K562 (cell line): ENCODE measurements at regions not wholly inside any gene's neighbourhood (a gene's known extent, or its start where the extent isn't known, plus 50 kb on each side); places are given as distances from the start of the nearest gene placed in this dataset.

Experiments used
- AFF1 ChIP-seq, 2 experiments: fragments of 450-650 bp; IDR thresholded peaks; 2 replicates each; pipeline ENCODE4 v1.6.1; 2018; ENCODE audit warnings: mild to moderate bottlenecking in 2 of 2, low read depth in 1 of 2; ENCODE audit not compliant: partially characterized antibody in 2 of 2
- CBFA2T3 ChIP-seq: fragments of 450-650 bp; IDR thresholded peaks from 2 replicates; pipeline ENCODE4 v1.6.1; 2017
- HNRNPK ChIP-seq: fragments of 200-400 bp; formaldehyde crosslinking; IDR thresholded peaks from one replicate; pipeline ENCODE4 v1.6.1; 2018; ENCODE audit warnings: mild to moderate bottlenecking, low read depth, low read length; ENCODE audit not compliant: poor library complexity, severe bottlenecking
- KDM1A ChIP-seq, 2 experiments: fragments of 450-650 bp; IDR thresholded peaks; 2 replicates each; pipeline ENCODE4 v1.6.1; 2016; ENCODE audit warnings: mild to moderate bottlenecking in 2 of 2
- KDM4B ChIP-seq, 2 experiments: fragments of 450-650 bp in 1 of 2; sonication (generic) in 1 of 2; IDR thresholded peaks; 2 replicates each; pipeline ENCODE4 v1.6.1; 2016 to 2017; ENCODE audit warnings: borderline replicate concordance in 2 of 2, antibody characterized with exemption in 1 of 2, low read depth in 1 of 2, mild to moderate bottlenecking in 1 of 2
- KLF13 ChIP-seq: fragments of 450-650 bp; IDR thresholded peaks from 2 replicates; pipeline ENCODE4 v1.6.1; 2016; ENCODE audit warnings: missing genetic modification characterization, low read depth, mild to moderate bottlenecking, missing compliant biosample characterization, moderate library complexity, borderline replicate concordance
- MCM3 ChIP-seq: fragments of 450-650 bp; IDR thresholded peaks from 2 replicates; pipeline ENCODE4 v1.6.1; 2016
- NR2C1 ChIP-seq, 2 experiments: fragments of 450-650 bp; IDR thresholded peaks; 2 replicates each; pipeline ENCODE4 v1.6.1; 2017; ENCODE audit warnings: mild to moderate bottlenecking in 2 of 2, antibody characterized with exemption in 1 of 2, inconsistent platforms in 1 of 2, missing compliant biosample characterization in 1 of 2, missing genetic modification characterization in 1 of 2
- PCBP2 ChIP-seq: fragments of 200-400 bp; formaldehyde crosslinking; IDR thresholded peaks from 2 replicates; pipeline ENCODE4 v1.6.1; 2018; ENCODE audit warnings: low read length, low read depth, mild to moderate bottlenecking, moderate library complexity; ENCODE audit not compliant: poor library complexity, severe bottlenecking
- PHF21A ChIP-seq: fragments of 450-650 bp; IDR thresholded peaks from 2 replicates; pipeline ENCODE4 v1.6.1; 2017; ENCODE audit warnings: low read depth, borderline replicate concordance
- POLR2H ChIP-seq: IDR thresholded peaks from 2 replicates; pipeline ENCODE4 v1.6.1; 2016; ENCODE audit warnings: missing genetic modification characterization, low read depth, mild to moderate bottlenecking, control low read depth, missing compliant biosample characterization, moderate library complexity
- RNF2 ChIP-seq: sonication (generic); IDR thresholded peaks from 2 replicates; pipeline ENCODE4 v1.6.1; 2016
- TAF15 ChIP-seq: fragments of 200-400 bp; formaldehyde crosslinking; IDR thresholded peaks from 2 replicates; pipeline ENCODE4 v1.6.1; 2017; ENCODE audit warnings: mild to moderate bottlenecking, low read depth, low read length, moderate library complexity
- TEAD2 ChIP-seq: fragments of 450-650 bp; IDR thresholded peaks from 2 replicates; pipeline ENCODE4 v1.6.1; 2016; ENCODE audit warnings: missing genetic modification characterization, control low read depth, missing compliant biosample characterization
- ZC3H11A ChIP-seq: IDR thresholded peaks from 2 replicates; pipeline ENCODE4 v1.6.1; 2012; ENCODE audit warnings: low read depth, low read length, improper control_type of control experiment
- ZFPM2 ChIP-seq: fragments of 250-450 bp; sonication (Bioruptor Pico); IDR thresholded peaks from 2 replicates; pipeline ENCODE4 v1.5.1; 2022; ENCODE audit warnings: mild to moderate bottlenecking
- ZFX ChIP-seq: sonication (generic); formaldehyde crosslinking; IDR thresholded peaks from 2 replicates; pipeline ENCODE4 v1.8.0; 2022; ENCODE audit warnings: mild to moderate bottlenecking, missing genetic modification reagents, moderate library complexity
- ZNF143 ChIP-seq: sonication (generic); formaldehyde crosslinking; IDR thresholded peaks from 2 replicates; pipeline ENCODE4 v1.9.0; 2022; ENCODE audit warnings: mild to moderate bottlenecking, missing genetic modification reagents
- ZNF3 ChIP-seq: fragments of 250-450 bp; sonication (Bioruptor Pico); IDR thresholded peaks from 2 replicates; pipeline ENCODE4 v1.5.0; 2021; ENCODE audit warnings: mild to moderate bottlenecking, moderate library complexity
- ZNF445 ChIP-seq: fragments of 250-450 bp; sonication (Bioruptor Pico); IDR thresholded peaks from 2 replicates; pipeline ENCODE4 v1.4.0; 2020; ENCODE audit warnings: low read depth, mild to moderate bottlenecking, moderate library complexity
- ZNF561 ChIP-seq: fragments of 450-650 bp; formaldehyde crosslinking; conservative IDR thresholded peaks from 2 replicates; pipeline ENCODE4 v1.4.0; 2020; ENCODE audit warnings: mild to moderate bottlenecking, moderate library complexity
- ZNF589 ChIP-seq: fragments of 200-800 bp; sonication (Bioruptor generic); IDR thresholded peaks from 2 replicates; pipeline ENCODE4 v1.6.1; 2016; ENCODE audit warnings: low read depth, missing genetic modification characterization, missing compliant biosample characterization
- ZNF764 ChIP-seq: fragments of 250-450 bp; sonication (Bioruptor Pico); IDR thresholded peaks from 2 replicates; pipeline ENCODE4 v1.4.0; 2020; ENCODE audit warnings: low read depth, mild to moderate bottlenecking, moderate library complexity
- TF ChIP-seq, protein P1 (sequence below), 2 experiments: fragments of 450-650 bp in 1 of 2; sonication (generic) in 1 of 2; formaldehyde crosslinking; conservative IDR thresholded peaks; 2 replicates each; pipeline versions ENCODE4 v1.4.0 to v1.8.1; 2020 to 2022; ENCODE audit warnings: mild to moderate bottlenecking in 1 of 2, missing genetic modification reagents in 1 of 2
- TF ChIP-seq, protein P2 (sequence below): fragments of 450-650 bp; formaldehyde crosslinking; conservative IDR thresholded peaks from 2 replicates; pipeline ENCODE4 v1.4.0; 2022; ENCODE audit warnings: mild to moderate bottlenecking, missing genetic modification characterization

DNA sequence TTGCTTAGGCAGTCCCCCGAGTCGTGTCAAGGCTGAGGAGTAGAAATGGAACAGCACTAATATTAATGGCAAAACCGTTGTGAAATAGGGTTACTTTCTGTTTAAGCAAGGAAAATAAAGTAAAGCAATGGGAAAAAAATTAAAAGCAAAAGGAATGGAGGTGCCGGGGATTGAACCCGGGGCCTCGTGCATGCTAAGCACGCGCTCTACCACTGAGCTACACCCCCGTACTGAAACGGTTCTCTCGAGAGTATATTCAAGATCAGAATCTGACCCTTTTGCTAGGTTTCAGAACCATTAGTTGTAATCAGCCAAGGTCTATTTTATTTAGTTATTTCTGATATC is 85.5 kb downstream of the TRIM27 start (continued):
- TF ChIP-seq POLR2H: peak; percentile 100
- TF ChIP-seq ZNF3: no peak
- TF ChIP-seq KDM1A (IDR thresholded peaks at IDR 0.05): peak; percentile 6 to 23; a peak in 2 of 4 replicates
- peak; percentile 81 for TF ChIP-seq ZNF764
- TF ChIP-seq ZNF143 (CRISPR knock-in tag): no peak; the same call in 1 of the 2 replicates
- TF ChIP-seq MCM3: no peak
- TF ChIP-seq KDM4B (IDR thresholded peaks at IDR 0.05; ENCODE audit: borderline replicate concordance in 2 of 2, low read depth in 1 of 2): peak in 1 of 2 experiments; percentile 21; a peak in 1 of 4 replicates
- peak; percentile 76 for TF ChIP-seq RNF2
- TF ChIP-seq ZNF589 (CRISPR knock-in tag): peak; percentile 55; the same call in 1 of the 2 replicates
- TF ChIP-seq ZFX (CRISPR knock-in tag): peak; percentile 52; the same call in 1 of the 2 replicates
- TF ChIP-seq, protein P1, sequence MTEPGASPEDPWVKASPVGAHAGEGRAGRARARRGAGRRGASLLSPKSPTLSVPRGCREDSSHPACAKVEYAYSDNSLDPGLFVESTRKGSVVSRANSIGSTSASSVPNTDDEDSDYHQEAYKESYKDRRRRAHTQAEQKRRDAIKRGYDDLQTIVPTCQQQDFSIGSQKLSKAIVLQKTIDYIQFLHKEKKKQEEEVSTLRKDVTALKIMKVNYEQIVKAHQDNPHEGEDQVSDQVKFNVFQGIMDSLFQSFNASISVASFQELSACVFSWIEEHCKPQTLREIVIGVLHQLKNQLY (CRISPR knock-in tag; conservative IDR thresholded peaks at IDR 0.05): no peak
- TF ChIP-seq PCBP2: no peak
- no peak for TF ChIP-seq ZC3H11A
- TF ChIP-seq CBFA2T3: no peak
- TF ChIP-seq AFF1 (IDR thresholded peaks at IDR 0.05; ENCODE audit: low read depth in 1 of 2, partially characterized antibody in 2 of 2): peak in 1 of 2 experiments; percentile 79
- TF ChIP-seq KLF13 (tag): peak; percentile 35; the same call in 1 of the 2 replicates
- no peak for TF ChIP-seq ZNF561 (CRISPR knock-in tag)
- no peak for TF ChIP-seq ZNF445
- peak; percentile 46; the same call in 1 of the 2 replicates for TF ChIP-seq TEAD2 (tag)
- 0 out of 2 replicates have a peak, but pooled peaks have one; percentile 65 for TF ChIP-seq PHF21A
- no peak; the same call in 1 of the 2 replicates for TF ChIP-seq NR2C1 (IDR thresholded peaks at IDR 0.05)
- peak; percentile 46; the same call in 1 of the 2 replicates for TF ChIP-seq NR2C1 (tag; IDR thresholded peaks at IDR 0.05)
- TF ChIP-seq, protein P2, sequence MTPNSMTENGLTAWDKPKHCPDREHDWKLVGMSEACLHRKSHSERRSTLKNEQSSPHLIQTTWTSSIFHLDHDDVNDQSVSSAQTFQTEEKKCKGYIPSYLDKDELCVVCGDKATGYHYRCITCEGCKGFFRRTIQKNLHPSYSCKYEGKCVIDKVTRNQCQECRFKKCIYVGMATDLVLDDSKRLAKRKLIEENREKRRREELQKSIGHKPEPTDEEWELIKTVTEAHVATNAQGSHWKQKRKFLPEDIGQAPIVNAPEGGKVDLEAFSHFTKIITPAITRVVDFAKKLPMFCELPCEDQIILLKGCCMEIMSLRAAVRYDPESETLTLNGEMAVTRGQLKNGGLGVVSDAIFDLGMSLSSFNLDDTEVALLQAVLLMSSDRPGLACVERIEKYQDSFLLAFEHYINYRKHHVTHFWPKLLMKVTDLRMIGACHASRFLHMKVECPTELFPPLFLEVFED (CRISPR knock-in tag): peak; percentile 30; the same call in 1 of the 2 replicates
- no peak for TF ChIP-seq HNRNPK
- TF ChIP-seq TAF15: no peak
- no peak for TF ChIP-seq ZFPM2 (CRISPR knock-in tag)
